K562 (cell line): ENCODE measurements at regions not wholly inside any gene's neighbourhood (a gene's known extent, or its start where the extent isn't known, plus 50 kb on each side); places are given as distances from the start of the nearest gene placed in this dataset.

Experiments
- ATAC-seq: fragments of 200-7000 bp; cut with Tn5 transposase; 3 replicates; pipeline ENCODE4 v1.9.1; 2020; ENCODE audit warnings: moderate library complexity
- BruUV-seq: library from RNA; stranded (reverse); fragments of 400-500 nt; replicated peaks from 2 replicates; lab custom pipeline; 2021; lab: Mats Ljungman, UMichigan
- CTCF ChIA-PET: fragments of 300-600 bp; formaldehyde crosslinking; extraction: SDS; loops from one replicate; lab custom pipeline; 2021; ENCODE audit warnings: low intra/inter-chr PET ratio; lab: Yijun Ruan, JAX
- POLR2A ChIA-PET: fragments of 300-600, 350-650 bp; sonication (Branson Sonifier 250); formaldehyde crosslinking; extraction: SDS; loops from one replicate; lab custom pipeline; 2021; ENCODE audit warnings: antibody characterized with exemption, inconsistent platforms; lab: Yijun Ruan, JAX
- DNase-seq, 4 experiments: peaks; one replicate each; pipeline versions ENCODE4 v3.0.0 to v3.0.0-alpha.2; 2011 to 2018; ENCODE audit warnings: low spot score in 3 of 4, mixed read lengths in 3 of 4; ENCODE audit errors: extremely low read depth in 1 of 4
- FAIRE-seq: peaks from 2 replicates; lab custom pipeline; 2011; peaks lifted over from hg19 to GRCh38; lab: Jason Lieb, UNC
- H2AFZ ChIP-seq: 2 replicates; pipeline ENCODE4 v1.6.0; 2011; ENCODE audit warnings: low read depth, low read length, control low read depth, inconsistent platforms
- H3K27ac ChIP-seq: fragments of 200-600 bp; 3 replicates; pipeline ENCODE4 v1.8.0; 2011; ENCODE audit warnings: low read depth, mild to moderate bottlenecking, control low read depth, inconsistent platforms, low read length, moderate library complexity, mixed read lengths; ENCODE audit errors: extremely low read depth
- H3K27me3 ChIP-seq, 2 experiments: fragments of 300-600 bp in 1 of 2; 2 replicates in 1 of 2; 3 replicates in 1 of 2; pipeline versions ENCODE4 v1.6.0 to v1.8.0; 2011; ENCODE audit warnings: inconsistent platforms in 2 of 2, low read length in 2 of 2, mild to moderate bottlenecking in 1 of 2, mixed read lengths in 1 of 2, moderate library complexity in 1 of 2; ENCODE audit not compliant: control insufficient read depth in 2 of 2, insufficient read depth in 2 of 2
- H3K36me3 ChIP-seq: fragments of 300-600 bp; 3 replicates; pipeline ENCODE4 v1.8.0; 2011; ENCODE audit warnings: mild to moderate bottlenecking, low read length, inconsistent platforms; ENCODE audit not compliant: control insufficient read depth, insufficient read depth
- H3K4me1 ChIP-seq, 2 experiments: fragments of 200-600 bp in 1 of 2; replicated peaks in 1 of 2; 2 replicates in 1 of 2; 3 replicates in 1 of 2; pipeline versions ENCODE4 v1.5.1 to v1.8.0; 2011; ENCODE audit warnings: inconsistent platforms in 2 of 2, low read length in 2 of 2, mild to moderate bottlenecking in 1 of 2, mixed read lengths in 1 of 2, moderate library complexity in 1 of 2; ENCODE audit not compliant: control insufficient read depth in 2 of 2, insufficient read depth in 2 of 2
- H3K4me2 ChIP-seq: 2 replicates; pipeline ENCODE4 v1.6.1; 2011; ENCODE audit warnings: low read length, control low read depth, inconsistent platforms, mixed read lengths; ENCODE audit not compliant: insufficient read depth
- H3K4me3 ChIP-seq: fragments of 200-600 bp; sonication (generic), shearing (Covaris generic); 2 replicates; pipeline ENCODE4 v1.5.1; 2016; ENCODE audit warnings: control low read depth, inconsistent platforms
- H3K79me2 ChIP-seq: fragments of 200-600 bp; 3 replicates; pipeline ENCODE4 v1.8.0; 2011; ENCODE audit warnings: low read length, inconsistent platforms; ENCODE audit not compliant: control insufficient read depth, insufficient read depth
- H3K9ac ChIP-seq, 2 experiments: 2 replicates each; pipeline versions ENCODE4 v1.6.0 to v1.6.1; 2011; ENCODE audit warnings: low read depth in 2 of 2, low read length in 2 of 2, control low read depth in 1 of 2, inconsistent platforms in 1 of 2, mild to moderate bottlenecking in 1 of 2, mixed read lengths in 1 of 2; ENCODE audit not compliant: insufficient read depth in 1 of 2
- H3K9me1 ChIP-seq: one replicate; pipeline ENCODE4 v1.6.0; 2011; ENCODE audit warnings: inconsistent platforms, mild to moderate bottlenecking, low read length, moderate library complexity; ENCODE audit not compliant: control insufficient read depth, insufficient read depth
- H3K9me3 ChIP-seq: replicated peaks from 2 replicates; pipeline ENCODE4 v1.5.1; 2011; ENCODE audit warnings: low read depth, low read length, inconsistent platforms; ENCODE audit not compliant: control insufficient read depth, insufficient read depth
- H4K20me1 ChIP-seq: replicated peaks from 2 replicates; pipeline ENCODE4 v1.6.1; 2011; ENCODE audit warnings: low read length, inconsistent platforms, mixed read lengths; ENCODE audit not compliant: control insufficient read depth, insufficient read depth
- CBX5 ChIP-seq: IDR thresholded peaks from 2 replicates; pipeline ENCODE4 v1.6.1; 2014; ENCODE audit warnings: low read depth, borderline replicate concordance
- CCAR2 ChIP-seq: fragments of 200-400 bp; formaldehyde crosslinking; IDR thresholded peaks from 2 replicates; pipeline ENCODE4 v1.6.1; 2017; ENCODE audit warnings: mild to moderate bottlenecking, low read depth, low read length
- FOSL1 ChIP-seq: fragments of 200-800 bp; sonication (Bioruptor generic); conservative IDR thresholded peaks from 2 replicates; pipeline ENCODE4 v1.6.1; 2016; ENCODE audit warnings: missing genetic modification characterization, missing compliant biosample characterization
- GATAD2B ChIP-seq: fragments of 450-650 bp; IDR thresholded peaks from 2 replicates; pipeline ENCODE4 v1.6.1; 2017; ENCODE audit warnings: mild to moderate bottlenecking, borderline replicate concordance
- HCFC1 ChIP-seq: IDR thresholded peaks from 2 replicates; pipeline ENCODE4 v1.6.1; 2012; ENCODE audit warnings: low read depth, low read length, improper control_type of control experiment
- ILK ChIP-seq: fragments of 450-650 bp; IDR thresholded peaks from 2 replicates; pipeline ENCODE4 v1.6.1; 2016; ENCODE audit warnings: missing genetic modification characterization, low read depth, mild to moderate bottlenecking, missing compliant biosample characterization, moderate library complexity, borderline replicate concordance
- MAFK ChIP-seq: IDR thresholded peaks from 2 replicates; pipeline ENCODE4 v1.6.1; 2011; ENCODE audit warnings: low read length, improper control_type of control experiment
- MAZ ChIP-seq, 2 experiments: fragments of 450-650 bp in 1 of 2; sonication (generic) in 1 of 2; formaldehyde crosslinking; IDR thresholded peaks in 1 of 2; conservative IDR thresholded peaks in 1 of 2; 2 replicates each; pipeline versions ENCODE4 v1.4.0 to v1.5.0; 2020; ENCODE audit warnings: mild to moderate bottlenecking in 1 of 2, missing genetic modification reagents in 1 of 2
- MBD2 ChIP-seq: sonication (generic); IDR thresholded peaks from 2 replicates; pipeline ENCODE4 v1.6.1; 2016; ENCODE audit warnings: low read depth, borderline replicate concordance
- MECOM ChIP-seq: fragments of 250-450 bp; sonication (Bioruptor Pico); IDR thresholded peaks from 2 replicates; pipeline ENCODE4 v1.8.0; 2022; ENCODE audit warnings: inconsistent platforms
- NFATC3 ChIP-seq: fragments of 450-650 bp; IDR thresholded peaks from 2 replicates; pipeline ENCODE4 v1.6.1; 2017; ENCODE audit warnings: mild to moderate bottlenecking
- NFRKB ChIP-seq: fragments of 450-650 bp; IDR thresholded peaks from 2 replicates; pipeline ENCODE4 v1.6.1; 2016; ENCODE audit warnings: low read depth
- NR2F6 ChIP-seq: fragments of 450-650 bp; formaldehyde crosslinking; IDR thresholded peaks from 2 replicates; pipeline ENCODE4 v1.4.0; 2020; ENCODE audit warnings: mild to moderate bottlenecking
- PTRF ChIP-seq: fragments of 450-650 bp; IDR thresholded peaks from 2 replicates; pipeline ENCODE4 v1.6.1; 2016; ENCODE audit warnings: mild to moderate bottlenecking, missing genetic modification characterization, missing compliant biosample characterization
- SP2 ChIP-seq: IDR thresholded peaks from 2 replicates; pipeline ENCODE4 v1.6.1; 2011; ENCODE audit warnings: mild to moderate bottlenecking, low read depth, low read length, moderate library complexity; ENCODE audit not compliant: poor library complexity, severe bottlenecking; ENCODE audit errors: extremely low read depth
- SRSF3 ChIP-seq: fragments of 200-400 bp; formaldehyde crosslinking; IDR thresholded peaks from 2 replicates; pipeline ENCODE4 v1.6.1; 2016; ENCODE audit warnings: mild to moderate bottlenecking, low read length, moderate library complexity; ENCODE audit not compliant: insufficient read depth
- ZFP1 ChIP-seq: fragments of 450-650 bp; formaldehyde crosslinking; IDR thresholded peaks from 2 replicates; pipeline ENCODE4 v1.4.0; 2020; ENCODE audit warnings: mild to moderate bottlenecking, mixed read lengths
- WGBS: fragments of 100-300 bp; shearing (Covaris generic); methylation state at CpG from one replicate; pipeline ENCODE4 v1.1.6; 2016; ENCODE audit warnings: low coverage, mixed read lengths; ENCODE audit not compliant: insufficient coverage; ENCODE audit errors: missing lambda C conversion rate; 5-methylcytosine and 5-hydroxymethylcytosine counted together
- in situ Hi-C: fragments of 300-500 bp; cut with MboI; formaldehyde crosslinking; loops from 4 replicates; pipeline ENCODE4 v1.15.0; 2018; ENCODE audit warnings: inconsistent platforms, mixed read lengths
- intact Hi-C: fragments of 100-400 bp; cut with micrococcal nuclease; formaldehyde crosslinking; loops from 2 replicates; pipeline ENCODE4 v1.14.2; 2022
- TF ChIP-seq, protein P1 (sequence below), 3 experiments: fragments of 200-800 bp in 1 of 3; sonication (Bioruptor generic) in 1 of 3; sonication (generic) in 1 of 3; formaldehyde crosslinking in 1 of 3; IDR thresholded peaks; 2 replicates each; pipeline versions ENCODE4 v1.6.1 to v1.8.0; 2016 to 2022; ENCODE audit warnings: mild to moderate bottlenecking in 2 of 3, missing compliant biosample characterization in 2 of 3, missing genetic modification characterization in 2 of 3, missing genetic modification reagents in 1 of 3
- TF ChIP-seq, protein P2 (sequence below): sonication (generic); formaldehyde crosslinking; IDR thresholded peaks from 2 replicates; pipeline ENCODE4 v1.8.1; 2023; ENCODE audit warnings: mild to moderate bottlenecking, missing genetic modification reagents

DNA sequence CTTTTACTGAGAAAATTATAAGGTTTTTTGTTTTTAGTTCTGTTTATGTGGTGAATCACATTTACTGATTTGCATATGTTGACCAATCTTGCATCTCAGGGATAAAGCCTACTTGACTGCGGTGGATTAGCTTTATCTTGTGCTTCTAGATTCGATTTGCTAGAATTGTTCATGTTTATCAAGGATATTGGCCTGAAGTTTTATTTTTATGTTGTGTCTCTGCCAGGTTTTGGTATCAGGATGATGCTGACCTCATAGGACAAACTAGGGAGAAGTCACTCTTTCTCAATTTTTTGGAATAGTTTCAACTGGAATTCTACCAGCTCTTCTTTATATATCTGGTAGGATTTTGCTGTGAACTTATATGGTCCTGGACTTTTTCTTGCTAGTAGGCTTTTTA is 504.8 kb downstream of the ETS1 start:
- H3K9me3 ChIP-seq = no peaks in the 10 kb centered on the region
- no TSS peak for BruUV-seq
- CTCF ChIA-PET = no interaction called here

More for the DNA sequence above, 504.8 kb downstream of the ETS1 start:
- Histone ChIP-seq H3K27me3 (no peaks in the 10 kb centered on the region), H3K27ac (no peak overlapping the region), H3K36me3 (no peaks in the 10 kb centered on the region), H3K9me1 (no peaks in the 10 kb centered on the region), H4K20me1 (no peaks in the 10 kb centered on the region), H3K4me3 (no peak overlapping the region), H3K4me1 (no peaks in the 10 kb centered on the region), H2AFZ (no peak overlapping the region), H3K79me2 (no peaks in the 10 kb centered on the region), H3K4me2 (no peak overlapping the region), H3K9ac (no peak overlapping the region)
- intact Hi-C loops (no loop called here), in situ Hi-C loops (no loop called here)
- DNase-seq = no peak
- 0% methylated on average over 2 of the region's 2 CpGs for WGBS
- TF ChIP-seq MAZ (CRISPR knock-in tag; conservative IDR thresholded peaks at IDR 0.05 in 1 of 2, IDR thresholded peaks at IDR 0.05 in 1 of 2) (no peak), CBX5 (no peak), NFATC3 (no peak), ZFP1 (no peak), CCAR2 (no peak), SP2 (no peak), NR2F6 (no peak), MECOM (CRISPR knock-in tag) (no peak), MAFK (no peak), HCFC1 (no peak), PTRF (tag) (no peak), ILK (tag) (no peak), FOSL1 (tag) (no peak), GATAD2B (no peak), NFRKB (no peak), MBD2 (no peak), SRSF3 (no peak)
- TF ChIP-seq, protein P1, sequence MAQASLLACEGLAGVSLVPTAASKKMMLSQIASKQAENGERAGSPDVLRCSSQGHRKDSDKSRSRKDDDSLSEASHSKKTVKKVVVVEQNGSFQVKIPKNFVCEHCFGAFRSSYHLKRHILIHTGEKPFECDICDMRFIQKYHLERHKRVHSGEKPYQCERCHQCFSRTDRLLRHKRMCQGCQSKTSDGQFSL (CRISPR knock-in tag; IDR thresholded peaks at IDR 0.05) = no peak
- TF ChIP-seq, protein P1 (tag; IDR thresholded peaks at IDR 0.05) = no peak
- TF ChIP-seq, protein P2, sequence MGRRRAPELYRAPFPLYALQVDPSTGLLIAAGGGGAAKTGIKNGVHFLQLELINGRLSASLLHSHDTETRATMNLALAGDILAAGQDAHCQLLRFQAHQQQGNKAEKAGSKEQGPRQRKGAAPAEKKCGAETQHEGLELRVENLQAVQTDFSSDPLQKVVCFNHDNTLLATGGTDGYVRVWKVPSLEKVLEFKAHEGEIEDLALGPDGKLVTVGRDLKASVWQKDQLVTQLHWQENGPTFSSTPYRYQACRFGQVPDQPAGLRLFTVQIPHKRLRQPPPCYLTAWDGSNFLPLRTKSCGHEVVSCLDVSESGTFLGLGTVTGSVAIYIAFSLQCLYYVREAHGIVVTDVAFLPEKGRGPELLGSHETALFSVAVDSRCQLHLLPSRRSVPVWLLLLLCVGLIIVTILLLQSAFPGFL (CRISPR knock-in tag) = no peak
- ATAC-seq = no peak
- FAIRE-seq = no peak
- POLR2A ChIA-PET = no interaction called here
